ENCODE measurements at regions not wholly inside any gene's neighbourhood (a gene's known extent, or its start where the extent isn't known, plus 50 kb on each side); places are given as distances from the start of the nearest gene placed in this dataset.
A peak's percentile ranks its signal among the peaks of the same experiment; 100 is the strongest.

DNA sequence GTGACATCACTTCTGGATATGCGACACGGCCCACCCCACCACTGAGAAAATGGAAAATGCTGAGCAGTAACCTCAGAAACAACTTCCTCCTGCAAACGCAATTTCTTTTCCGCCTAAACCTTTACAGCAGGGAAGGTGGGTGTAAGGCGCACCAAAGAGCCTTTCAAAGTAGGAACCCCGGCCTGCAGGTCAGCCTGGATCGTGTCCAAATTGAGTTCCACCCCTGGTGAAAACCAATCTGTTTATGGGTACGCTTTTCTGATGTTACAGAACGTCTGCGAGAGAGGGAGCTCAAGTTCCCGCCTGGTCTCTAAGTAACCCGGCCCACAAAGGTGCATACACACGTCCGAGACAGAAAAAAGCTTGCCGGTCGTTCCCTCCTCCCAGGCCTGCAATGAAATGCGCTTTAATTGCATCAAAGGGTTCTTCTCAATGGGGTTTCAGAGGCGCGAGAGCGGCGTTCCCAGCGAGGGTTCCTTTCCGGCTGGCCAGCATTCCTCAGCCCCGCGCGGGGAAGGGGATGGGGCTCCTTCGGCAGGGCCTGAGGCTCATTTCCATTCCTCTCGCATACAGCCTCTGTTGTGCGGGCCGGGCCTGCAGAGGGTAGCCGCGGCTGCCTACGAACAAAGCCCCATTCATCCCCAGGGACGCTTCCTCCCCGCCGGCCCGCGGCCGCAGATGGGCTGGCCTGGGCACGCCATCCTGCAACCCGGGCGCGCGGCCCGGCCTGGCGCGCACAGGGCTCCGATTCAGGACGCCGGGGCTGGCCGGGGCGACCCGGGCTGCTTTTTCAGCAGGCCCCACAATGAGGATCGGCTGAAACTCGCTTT is 138.1 kb downstream of the TMCO5A start:
- Histone ChIP-seq H3K4me1 (ENCODE audit: control insufficient read depth in 1 of 2, insufficient read depth in 2 of 2, low read length in 2 of 2) (peaks cover 26 to 35% of the 10 kb centered on the region in 2 experiments), H3K4me2 (ENCODE audit: low read length) (peak overlapping the region; percentile 89), H3K9me2 (ENCODE audit: insufficient read depth) (no peaks in the 10 kb centered on the region), H3K27me3 (ENCODE audit: insufficient read depth, low read length) (no peaks in the 10 kb centered on the region), H4K20me1 (ENCODE audit: insufficient read depth) (no peaks in the 10 kb centered on the region), H3K36me3 (ENCODE audit: control insufficient read depth in 1 of 2, insufficient read depth in 2 of 2, low read length in 2 of 2) (no peaks in the 10 kb centered on the region), H2AFZ (ENCODE audit: low read depth, low read length, poor library complexity, severe bottlenecking) (peak overlapping the region; percentile 84), H3K79me2 (ENCODE audit: insufficient read depth, low read length) (no peaks in the 10 kb centered on the region), H3K4me3 (replicated peaks in 1 of 2; ENCODE audit: low read depth in 1 of 2, low read length in 2 of 2) (peak overlapping the region; percentile 52 to 62), H3K9me3 (ENCODE audit: control insufficient read depth in 1 of 2, insufficient read depth in 1 of 2, low read depth in 1 of 2, low read length in 2 of 2) (no peaks in the 10 kb centered on the region), H3K27ac (ENCODE audit: low read depth, low read length) (peak overlapping the region; percentile 76), H3K9ac (ENCODE audit: low read length) (peak overlapping the region; percentile 72)
- BruUV-seq (replicated peaks): no TSS peak
- POLR2A ChIA-PET: interaction anchor here (0.7 to 1.5 kb wide), 3 partner anchors 12 to 180 kb away, joined by 3 to 7 read pairs (median 6); partner anchors contain the start of gene SPRED1
- DNase-seq (ENCODE audit: low read depth, low spot score): peak; percentile 76
- intact Hi-C loops (cut with micrococcal nuclease): loop anchor here (5.0 kb wide), 1 partner anchor 180 kb away; the partner anchor contains the start of gene SPRED1
- RAD21 ChIA-PET (ENCODE audit: low non-redundant PET in 1 of 2, low total read pairs in 2 of 2, uncharacterized antibody in 2 of 2, unreplicated experiment in 2 of 2): no interaction called here
- CTCF ChIA-PET: interaction anchor here (1.0 kb wide), 2 partner anchors 179 to 618 kb away, joined by 3 read pairs; no protein-coding TSS in a partner anchor
- TF ChIP-seq EGR1 (IDR thresholded peaks at IDR 0.05; ENCODE audit: low read depth): no peak
- TF ChIP-seq, protein P1, sequence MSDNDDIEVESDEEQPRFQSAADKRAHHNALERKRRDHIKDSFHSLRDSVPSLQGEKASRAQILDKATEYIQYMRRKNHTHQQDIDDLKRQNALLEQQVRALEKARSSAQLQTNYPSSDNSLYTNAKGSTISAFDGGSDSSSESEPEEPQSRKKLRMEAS (IDR thresholded peaks at IDR 0.05): 0 out of 2 replicates have a peak, but pooled peaks have one; percentile 17
- TF ChIP-seq SP1 (IDR thresholded peaks at IDR 0.05; ENCODE audit: low read depth): peak; percentile 23; the same call in 1 of the 2 replicates
- TF ChIP-seq, protein P2, sequence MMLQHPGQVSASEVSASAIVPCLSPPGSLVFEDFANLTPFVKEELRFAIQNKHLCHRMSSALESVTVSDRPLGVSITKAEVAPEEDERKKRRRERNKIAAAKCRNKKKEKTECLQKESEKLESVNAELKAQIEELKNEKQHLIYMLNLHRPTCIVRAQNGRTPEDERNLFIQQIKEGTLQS (IDR thresholded peaks at IDR 0.05): no peak
- TF ChIP-seq EZH2phosphoT487 (IDR thresholded peaks at IDR 0.05; ENCODE audit: borderline replicate concordance): no peak
- TF ChIP-seq JUND (IDR thresholded peaks at IDR 0.05): no peak
- peak; percentile 96 for TF ChIP-seq ZFX (IDR thresholded peaks at IDR 0.05)
- 0 out of 2 replicates have a peak, but pooled peaks have one; percentile 11 for TF ChIP-seq CBX3 (IDR thresholded peaks at IDR 0.05; ENCODE audit: low read depth)
- TF ChIP-seq, protein P3, sequence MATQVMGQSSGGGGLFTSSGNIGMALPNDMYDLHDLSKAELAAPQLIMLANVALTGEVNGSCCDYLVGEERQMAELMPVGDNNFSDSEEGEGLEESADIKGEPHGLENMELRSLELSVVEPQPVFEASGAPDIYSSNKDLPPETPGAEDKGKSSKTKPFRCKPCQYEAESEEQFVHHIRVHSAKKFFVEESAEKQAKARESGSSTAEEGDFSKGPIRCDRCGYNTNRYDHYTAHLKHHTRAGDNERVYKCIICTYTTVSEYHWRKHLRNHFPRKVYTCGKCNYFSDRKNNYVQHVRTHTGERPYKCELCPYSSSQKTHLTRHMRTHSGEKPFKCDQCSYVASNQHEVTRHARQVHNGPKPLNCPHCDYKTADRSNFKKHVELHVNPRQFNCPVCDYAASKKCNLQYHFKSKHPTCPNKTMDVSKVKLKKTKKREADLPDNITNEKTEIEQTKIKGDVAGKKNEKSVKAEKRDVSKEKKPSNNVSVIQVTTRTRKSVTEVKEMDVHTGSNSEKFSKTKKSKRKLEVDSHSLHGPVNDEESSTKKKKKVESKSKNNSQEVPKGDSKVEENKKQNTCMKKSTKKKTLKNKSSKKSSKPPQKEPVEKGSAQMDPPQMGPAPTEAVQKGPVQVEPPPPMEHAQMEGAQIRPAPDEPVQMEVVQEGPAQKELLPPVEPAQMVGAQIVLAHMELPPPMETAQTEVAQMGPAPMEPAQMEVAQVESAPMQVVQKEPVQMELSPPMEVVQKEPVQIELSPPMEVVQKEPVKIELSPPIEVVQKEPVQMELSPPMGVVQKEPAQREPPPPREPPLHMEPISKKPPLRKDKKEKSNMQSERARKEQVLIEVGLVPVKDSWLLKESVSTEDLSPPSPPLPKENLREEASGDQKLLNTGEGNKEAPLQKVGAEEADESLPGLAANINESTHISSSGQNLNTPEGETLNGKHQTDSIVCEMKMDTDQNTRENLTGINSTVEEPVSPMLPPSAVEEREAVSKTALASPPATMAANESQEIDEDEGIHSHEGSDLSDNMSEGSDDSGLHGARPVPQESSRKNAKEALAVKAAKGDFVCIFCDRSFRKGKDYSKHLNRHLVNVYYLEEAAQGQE (IDR thresholded peaks at IDR 0.05; ENCODE audit: low read depth): no peak
- TF ChIP-seq POLR2A (IDR thresholded peaks at IDR 0.05; ENCODE audit: borderline replicate concordance, extremely low read depth, insufficient read depth, insufficient read length): peak; percentile 10
- no peak for TF ChIP-seq ELF1 (IDR thresholded peaks at IDR 0.05; ENCODE audit: borderline replicate concordance, low read depth)
- peak; percentile 54 for TF ChIP-seq POLR2AphosphoS5 (IDR thresholded peaks at IDR 0.05; ENCODE audit: low read depth, low read length)
- peak; percentile 41; the same call in 1 of the 2 replicates for TF ChIP-seq RAD21 (IDR thresholded peaks at IDR 0.05; ENCODE audit: low read depth)
- TF ChIP-seq SIN3A (IDR thresholded peaks at IDR 0.05; ENCODE audit: low read depth): no peak
- peak; percentile 72 for TF ChIP-seq TCF7L2 (IDR thresholded peaks at IDR 0.05; ENCODE audit: borderline replicate concordance, extremely low read depth, insufficient read depth, insufficient read length)
- TF ChIP-seq, protein P4, sequence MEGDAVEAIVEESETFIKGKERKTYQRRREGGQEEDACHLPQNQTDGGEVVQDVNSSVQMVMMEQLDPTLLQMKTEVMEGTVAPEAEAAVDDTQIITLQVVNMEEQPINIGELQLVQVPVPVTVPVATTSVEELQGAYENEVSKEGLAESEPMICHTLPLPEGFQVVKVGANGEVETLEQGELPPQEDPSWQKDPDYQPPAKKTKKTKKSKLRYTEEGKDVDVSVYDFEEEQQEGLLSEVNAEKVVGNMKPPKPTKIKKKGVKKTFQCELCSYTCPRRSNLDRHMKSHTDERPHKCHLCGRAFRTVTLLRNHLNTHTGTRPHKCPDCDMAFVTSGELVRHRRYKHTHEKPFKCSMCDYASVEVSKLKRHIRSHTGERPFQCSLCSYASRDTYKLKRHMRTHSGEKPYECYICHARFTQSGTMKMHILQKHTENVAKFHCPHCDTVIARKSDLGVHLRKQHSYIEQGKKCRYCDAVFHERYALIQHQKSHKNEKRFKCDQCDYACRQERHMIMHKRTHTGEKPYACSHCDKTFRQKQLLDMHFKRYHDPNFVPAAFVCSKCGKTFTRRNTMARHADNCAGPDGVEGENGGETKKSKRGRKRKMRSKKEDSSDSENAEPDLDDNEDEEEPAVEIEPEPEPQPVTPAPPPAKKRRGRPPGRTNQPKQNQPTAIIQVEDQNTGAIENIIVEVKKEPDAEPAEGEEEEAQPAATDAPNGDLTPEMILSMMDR (IDR thresholded peaks at IDR 0.05 in 2 of 3, conservative IDR thresholded peaks at IDR 0.05 in 1 of 3; ENCODE audit: borderline replicate concordance in 1 of 3, insufficient read depth in 1 of 3, low read depth in 2 of 3, low read length in 2 of 3): peak in 1 of 3 experiments; percentile 12; a peak in 1 of 6 replicates
- peak; percentile 87 for ATAC-seq

Measured in HCT116 (cell line).